ENCODE measurements at regions not wholly inside any gene's neighbourhood (a gene's known extent, or its start where the extent isn't known, plus 50 kb on each side); places are given as distances from the start of the nearest gene placed in this dataset.

- Histone ChIP-seq H3K9me3 (peaks cover 0 to 5% (median 0%) of the 10 kb centered on the region in 4 donors), H3K36me3 (no peaks in the 10 kb centered on the region), H3K27ac (no peak overlapping the region), H3K27me3 (peaks cover 0 to 24% (median 7%) of the 10 kb centered on the region in 3 donors), H3K4me3 (no peak overlapping the region), H3K4me1 (no peaks in the 10 kb centered on the region)
- no peak for DNase-seq
- intact Hi-C loops (cut with DNase I; ENCODE audit: low total_unique reads) = no loop called here
- TF ChIP-seq CTCF (IDR thresholded peaks at IDR 0.05) = no peak
- TF ChIP-seq EP300 (IDR thresholded peaks at IDR 0.05) = no peak
- no peak for TF ChIP-seq POLR2A (IDR thresholded peaks at IDR 0.05)
- TF ChIP-seq POLR2AphosphoS5 (IDR thresholded peaks at IDR 0.05) = no peak
- 59 to 82% (median 66%) methylated on average over 2 of the region's 2 CpGs for WGBS, 5 donors
Observed at GRCh38 chr1:37102656-37103382, 68.5 kb upstream of the GRIK3 start.

- H3K4me3 ChIP-seq = no peak overlapping the region
- H3K4me1 ChIP-seq = no peaks in the 10 kb centered on the region
- intact Hi-C loops (cut with DNase I; ENCODE audit: low total_unique reads) = no loop called here
- H3K27ac ChIP-seq = no peak overlapping the region
- no peak for DNase-seq
- no peak for TF ChIP-seq EP300 (IDR thresholded peaks at IDR 0.05)
- no peak for TF ChIP-seq CTCF (IDR thresholded peaks at IDR 0.05)
- TF ChIP-seq POLR2AphosphoS5 (IDR thresholded peaks at IDR 0.05) = no peak
- no peak for TF ChIP-seq POLR2A (IDR thresholded peaks at IDR 0.05)
- no peaks in the 10 kb centered on the region for H3K36me3 ChIP-seq
- H3K27me3 ChIP-seq = peaks cover 0 to 36% (median 7%) of the 10 kb centered on the region in 3 donors
- WGBS, 5 donors = 52 to 71% (median 62%) methylated on average over 2 to 5 of the region's 5 CpGs
- H3K9me3 ChIP-seq = peaks cover 0 to 5% (median 0%) of the 10 kb centered on the region in 4 donors
Observed at GRCh38 chr1:37105911-37106310, 71.6 kb upstream of the GRIK3 start.

- intact Hi-C loops (cut with DNase I; ENCODE audit: low total_unique reads) = no loop called here
- no peaks in the 10 kb centered on the region for H3K36me3 ChIP-seq
- H3K4me1 ChIP-seq = no peaks in the 10 kb centered on the region
- no peak for TF ChIP-seq POLR2A (IDR thresholded peaks at IDR 0.05)
- TF ChIP-seq CTCF (IDR thresholded peaks at IDR 0.05) = no peak
- no peak for TF ChIP-seq EP300 (IDR thresholded peaks at IDR 0.05)
- TF ChIP-seq POLR2AphosphoS5 (IDR thresholded peaks at IDR 0.05) = no peak
- peaks cover 0 to 5% (median 0%) of the 10 kb centered on the region in 4 donors for H3K9me3 ChIP-seq
- H3K27ac ChIP-seq = no peak overlapping the region
- 69 to 90% (median 74%) methylated on average over 5 of the region's 5 CpGs for WGBS, 5 donors
- DNase-seq = no peak
- H3K4me3 ChIP-seq = no peak overlapping the region
- peaks cover 0 to 30% (median 0%) of the 10 kb centered on the region in 3 donors for H3K27me3 ChIP-seq
Observed at GRCh38 chr1:37107153-37107907, 73.0 kb upstream of the GRIK3 start.

GRCh38 chr1:37108596-37109188 lies 74.4 kb upstream of the GRIK3 start:
- intact Hi-C loops (cut with DNase I; ENCODE audit: low total_unique reads) = no loop called here
- DNase-seq = no peak
- TF ChIP-seq CTCF (IDR thresholded peaks at IDR 0.05) (no peak), POLR2AphosphoS5 (IDR thresholded peaks at IDR 0.05) (no peak), POLR2A (IDR thresholded peaks at IDR 0.05) (no peak), EP300 (IDR thresholded peaks at IDR 0.05) (no peak)
- no peaks in the 10 kb centered on the region for H3K4me1 ChIP-seq
- H3K36me3 ChIP-seq = no peaks in the 10 kb centered on the region
- H3K27ac ChIP-seq = no peak overlapping the region
- H3K4me3 ChIP-seq = no peak overlapping the region
- WGBS, 5 donors = 72 to 84% (median 82%) methylated on average over 9 of the region's 9 CpGs
- H3K9me3 ChIP-seq = peaks cover 0 to 1% (median 0%) of the 10 kb centered on the region in 4 donors
- peaks cover 0 to 31% (median 0%) of the 10 kb centered on the region in 3 donors for H3K27me3 ChIP-seq
